ENCODE measurements at regions not wholly inside any gene's neighbourhood (a gene's known extent, or its start where the extent isn't known, plus 50 kb on each side); places are given as distances from the start of the nearest gene placed in this dataset.

DNA sequence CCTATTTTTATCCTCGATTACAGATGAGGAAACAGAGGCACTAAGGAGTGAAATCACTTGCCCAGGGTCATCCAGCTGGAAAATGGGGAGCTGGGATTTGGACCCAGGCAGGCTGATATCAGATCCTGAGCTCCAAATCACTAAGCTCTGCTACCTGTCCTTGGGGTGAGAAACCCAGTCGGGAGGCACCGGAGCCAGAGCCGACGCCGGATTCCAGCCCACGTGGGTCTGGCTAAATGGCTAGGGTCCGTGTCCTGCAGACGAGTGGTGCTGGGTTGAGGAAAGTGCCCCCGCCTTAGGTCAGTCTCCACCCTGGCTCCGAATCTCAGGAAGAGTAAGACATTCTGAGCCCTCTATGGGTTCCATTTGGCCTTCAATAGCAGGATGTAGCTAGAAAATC, 61.3 kb upstream of the GGTA1 start:
- H3K79me2 ChIP-seq (ENCODE audit: insufficient read depth, low read length), result no peaks in the 10 kb centered on the region
- Mint-ChIP-seq H3K4me3 (no peak overlapping the region), H3K27me3 (ENCODE audit: low read depth) (peaks cover 12% of the 10 kb centered on the region), H3K4me1 (peaks cover 17 to 38% of the 10 kb centered on the region in 2 experiments), H3K36me3 (ENCODE audit: insufficient read depth in 1 of 3, low read depth in 3 of 3) (no peaks in the 10 kb centered on the region; a peak in 1 of 7 replicates), H3K9me3 (no peaks in the 10 kb centered on the region), H3K27ac (no peak overlapping the region)
- no peaks in the 10 kb centered on the region for H4K20me1 ChIP-seq (ENCODE audit: control insufficient read depth, insufficient read depth, insufficient read length)
- TF ChIP-seq, protein P1, sequence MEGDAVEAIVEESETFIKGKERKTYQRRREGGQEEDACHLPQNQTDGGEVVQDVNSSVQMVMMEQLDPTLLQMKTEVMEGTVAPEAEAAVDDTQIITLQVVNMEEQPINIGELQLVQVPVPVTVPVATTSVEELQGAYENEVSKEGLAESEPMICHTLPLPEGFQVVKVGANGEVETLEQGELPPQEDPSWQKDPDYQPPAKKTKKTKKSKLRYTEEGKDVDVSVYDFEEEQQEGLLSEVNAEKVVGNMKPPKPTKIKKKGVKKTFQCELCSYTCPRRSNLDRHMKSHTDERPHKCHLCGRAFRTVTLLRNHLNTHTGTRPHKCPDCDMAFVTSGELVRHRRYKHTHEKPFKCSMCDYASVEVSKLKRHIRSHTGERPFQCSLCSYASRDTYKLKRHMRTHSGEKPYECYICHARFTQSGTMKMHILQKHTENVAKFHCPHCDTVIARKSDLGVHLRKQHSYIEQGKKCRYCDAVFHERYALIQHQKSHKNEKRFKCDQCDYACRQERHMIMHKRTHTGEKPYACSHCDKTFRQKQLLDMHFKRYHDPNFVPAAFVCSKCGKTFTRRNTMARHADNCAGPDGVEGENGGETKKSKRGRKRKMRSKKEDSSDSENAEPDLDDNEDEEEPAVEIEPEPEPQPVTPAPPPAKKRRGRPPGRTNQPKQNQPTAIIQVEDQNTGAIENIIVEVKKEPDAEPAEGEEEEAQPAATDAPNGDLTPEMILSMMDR (conservative IDR thresholded peaks at IDR 0.05), result no peak
- no peak overlapping the region for H2AK5ac ChIP-seq (ENCODE audit: insufficient read length, low read length)
- H3K4ac ChIP-seq (ENCODE audit: low read depth, low read length), result no peak overlapping the region
- H3K27me3 ChIP-seq (ENCODE audit: insufficient read depth, low read length), result no peaks in the 10 kb centered on the region
- no peak overlapping the region for H3K4me2 ChIP-seq (ENCODE audit: insufficient read depth, insufficient read length, low read length)
- no peak overlapping the region for H4K8ac ChIP-seq (replicated peaks; ENCODE audit: insufficient read length, low read depth, low read length)
- no peak overlapping the region for H3K56ac ChIP-seq (ENCODE audit: insufficient read length, low read depth, low read length)
- no peak overlapping the region for H3K18ac ChIP-seq (ENCODE audit: insufficient read length, low read depth, low read length)
- no peak for DNase-seq
- no peak overlapping the region for H3T11ph ChIP-seq (ENCODE audit: low read length)
- H3K23me2 ChIP-seq (ENCODE audit: insufficient read length, low read depth, low read length, poor library complexity, severe bottlenecking), result no peaks in the 10 kb centered on the region
- no peak overlapping the region for H2BK12ac ChIP-seq (ENCODE audit: insufficient read length, low read depth, low read length)
- WGBS (ENCODE audit: extremely low coverage, insufficient read length, low lambda C conversion rate), result no CpG with 5 or more reads among the region's 11 CpGs
- no peak overlapping the region for H2BK20ac ChIP-seq (ENCODE audit: low read depth, low read length, poor library complexity, severe bottlenecking)
- no peak overlapping the region for H2BK5ac ChIP-seq (ENCODE audit: insufficient read length, low read length)
- H2BK120ac ChIP-seq (ENCODE audit: low read depth, low read length, poor library complexity, severe bottlenecking), result no peak overlapping the region
- no peak overlapping the region for H2AFZ ChIP-seq (ENCODE audit: low read length)
- no peaks in the 10 kb centered on the region for H3K9me3 ChIP-seq (ENCODE audit: control insufficient read depth, low read depth, low read length)
- H3K23ac ChIP-seq (ENCODE audit: insufficient read length, low read depth, low read length), result no peak overlapping the region
- no peaks in the 10 kb centered on the region for H3K79me1 ChIP-seq (ENCODE audit: insufficient read depth, low read depth, low read length, poor library complexity, severe bottlenecking)
- H4K5ac ChIP-seq (ENCODE audit: insufficient read length, low read depth, low read length), result no peak overlapping the region
- H3K27ac ChIP-seq (ENCODE audit: insufficient read length, low read depth, low read length), result no peak overlapping the region
- H2BK15ac ChIP-seq (ENCODE audit: low read depth, low read length), result no peak overlapping the region
- no peak overlapping the region for H3K9ac ChIP-seq (ENCODE audit: extremely low read depth, insufficient read length, low read length)
- peaks cover 4% of the 10 kb centered on the region; the same call in 1 of the 2 replicates for H3K4me1 ChIP-seq (ENCODE audit: insufficient read depth, low read length)
- no peak overlapping the region for H4K91ac ChIP-seq (ENCODE audit: insufficient read length, low read depth, low read length)
- no peak overlapping the region for H3K14ac ChIP-seq (ENCODE audit: insufficient read depth, low read length)
